MM.1S (cell line): ENCODE measurements at regions not wholly inside any gene's neighbourhood (a gene's known extent, or its start where the extent isn't known, plus 50 kb on each side); places are given as distances from the start of the nearest gene placed in this dataset.

ENCODE experiments used
- DNase-seq: peaks from one replicate; pipeline ENCODE4 v3.0.0-alpha.2; 2015
- H2AFZ ChIP-seq: fragments of 300-600 bp; sonication (generic); 2 replicates; pipeline ENCODE4 v1.6.0; 2016; ENCODE audit warnings: antibody characterized with exemption, low read length
- H3F3A ChIP-seq: fragments of 300-600 bp; sonication (generic); 2 replicates; pipeline ENCODE4 v1.6.1; 2016; ENCODE audit warnings: mild to moderate bottlenecking, antibody characterized with exemption, low read length, moderate library complexity, mixed read lengths; ENCODE audit not compliant: insufficient read depth
- H3K27ac ChIP-seq: fragments of 300-600 bp; sonication (generic); 2 replicates; pipeline ENCODE4 v1.5.1; 2016; ENCODE audit warnings: mild to moderate bottlenecking, low read length
- H3K27me3 ChIP-seq: fragments of 300-600 bp; sonication (generic); replicated peaks from 2 replicates; pipeline ENCODE4 v1.6.0; 2016; ENCODE audit warnings: low read length; ENCODE audit not compliant: insufficient read depth
- H3K36me3 ChIP-seq: fragments of 300-600 bp; sonication (generic); replicated peaks from 2 replicates; pipeline ENCODE4 v1.6.1; 2016; ENCODE audit warnings: mild to moderate bottlenecking, low read length, mixed read lengths; ENCODE audit not compliant: insufficient read depth
- H3K4me1 ChIP-seq: fragments of 300-600 bp; sonication (generic); 2 replicates; pipeline ENCODE4 v1.6.1; 2016; ENCODE audit warnings: low read length, mixed read lengths
- H3K4me2 ChIP-seq: fragments of 300-600 bp; sonication (generic); 2 replicates; pipeline ENCODE4 v1.6.0; 2016; ENCODE audit warnings: low read depth, low read length
- H3K4me3 ChIP-seq: fragments of 300-600 bp; sonication (generic); 2 replicates; pipeline ENCODE4 v1.5.1; 2016; ENCODE audit warnings: low read length, mixed read lengths
- H3K79me2 ChIP-seq: fragments of 300-600 bp; sonication (generic); 2 replicates; pipeline ENCODE4 v1.6.1; 2016; ENCODE audit warnings: mixed run types, low read length, mixed read lengths
- H3K9ac ChIP-seq: fragments of 300-600 bp; sonication (generic); 2 replicates; pipeline ENCODE4 v1.6.1; 2016; ENCODE audit warnings: low read length, mixed read lengths
- H3K9me2 ChIP-seq: fragments of 300-600 bp; sonication (generic); replicated peaks from 2 replicates; pipeline ENCODE4 v1.6.1; 2016; ENCODE audit warnings: mild to moderate bottlenecking, low read length, mixed read lengths; ENCODE audit not compliant: insufficient read depth
- H3K9me3 ChIP-seq: fragments of 300-600 bp; sonication (generic); replicated peaks from 2 replicates; pipeline ENCODE4 v1.6.1; 2016; ENCODE audit warnings: mild to moderate bottlenecking, low read length, mixed read lengths; ENCODE audit not compliant: insufficient read depth
- H4K20me1 ChIP-seq: fragments of 300-600 bp; sonication (generic); 2 replicates; pipeline ENCODE4 v1.6.1; 2016; ENCODE audit warnings: mild to moderate bottlenecking, low read length, moderate library complexity, mixed read lengths; ENCODE audit not compliant: insufficient read depth
- EZH2 ChIP-seq: fragments of 300-600 bp; sonication (generic); optimal IDR thresholded peaks from 2 replicates; pipeline ENCODE3; 2017; ENCODE audit warnings: low read depth, mild to moderate bottlenecking, antibody characterized with exemption, low read length, mixed read lengths
- EZH2phosphoT487 ChIP-seq: fragments of 300-600 bp; sonication (generic); IDR thresholded peaks from 2 replicates; pipeline ENCODE4 v1.6.1; 2018; ENCODE audit warnings: antibody characterized with exemption, low read length
- TF ChIP-seq, protein P1 (sequence below): fragments of 300-600 bp; sonication (generic); IDR thresholded peaks from 2 replicates; pipeline ENCODE4 v1.5.1; 2016; ENCODE audit warnings: antibody characterized with exemption, low read length, mixed read lengths

DNA sequence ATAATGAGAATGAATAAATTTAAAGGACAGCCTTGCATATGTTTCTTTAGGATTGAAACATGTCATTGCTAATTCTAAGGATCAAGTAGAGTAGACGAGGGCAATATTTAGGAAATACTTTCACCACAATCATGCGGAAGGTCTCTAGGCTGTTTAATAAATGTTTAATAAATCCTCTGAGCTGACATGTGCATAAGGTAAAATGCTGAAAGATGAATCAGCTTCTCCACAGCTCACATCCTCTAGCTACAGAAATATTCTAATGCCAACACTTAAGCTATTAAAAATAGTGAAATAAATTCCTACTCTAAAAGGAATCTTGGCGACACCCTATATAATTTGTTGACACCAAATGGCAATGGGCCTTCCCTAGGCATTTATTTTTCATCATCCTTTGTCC, 407.3 kb downstream of the TBL1XR1 start:
- Histone ChIP-seq H3K27ac (no peak overlapping the region), H3K9me3 (no peaks in the 10 kb centered on the region), H3K4me1 (no peaks in the 10 kb centered on the region), H3K27me3 (no peaks in the 10 kb centered on the region), H3F3A (no peaks in the 10 kb centered on the region), H3K9ac (no peak overlapping the region), H3K4me3 (no peak overlapping the region), H2AFZ (no peak overlapping the region), H4K20me1 (no peaks in the 10 kb centered on the region), H3K79me2 (no peaks in the 10 kb centered on the region), H3K36me3 (no peaks in the 10 kb centered on the region), H3K9me2 (no peaks in the 10 kb centered on the region), H3K4me2 (no peak overlapping the region)
- DNase-seq: no peak
- TF ChIP-seq, protein P1, sequence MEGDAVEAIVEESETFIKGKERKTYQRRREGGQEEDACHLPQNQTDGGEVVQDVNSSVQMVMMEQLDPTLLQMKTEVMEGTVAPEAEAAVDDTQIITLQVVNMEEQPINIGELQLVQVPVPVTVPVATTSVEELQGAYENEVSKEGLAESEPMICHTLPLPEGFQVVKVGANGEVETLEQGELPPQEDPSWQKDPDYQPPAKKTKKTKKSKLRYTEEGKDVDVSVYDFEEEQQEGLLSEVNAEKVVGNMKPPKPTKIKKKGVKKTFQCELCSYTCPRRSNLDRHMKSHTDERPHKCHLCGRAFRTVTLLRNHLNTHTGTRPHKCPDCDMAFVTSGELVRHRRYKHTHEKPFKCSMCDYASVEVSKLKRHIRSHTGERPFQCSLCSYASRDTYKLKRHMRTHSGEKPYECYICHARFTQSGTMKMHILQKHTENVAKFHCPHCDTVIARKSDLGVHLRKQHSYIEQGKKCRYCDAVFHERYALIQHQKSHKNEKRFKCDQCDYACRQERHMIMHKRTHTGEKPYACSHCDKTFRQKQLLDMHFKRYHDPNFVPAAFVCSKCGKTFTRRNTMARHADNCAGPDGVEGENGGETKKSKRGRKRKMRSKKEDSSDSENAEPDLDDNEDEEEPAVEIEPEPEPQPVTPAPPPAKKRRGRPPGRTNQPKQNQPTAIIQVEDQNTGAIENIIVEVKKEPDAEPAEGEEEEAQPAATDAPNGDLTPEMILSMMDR: no peak
- TF ChIP-seq EZH2 (no peak), EZH2phosphoT487 (no peak)

DNA sequence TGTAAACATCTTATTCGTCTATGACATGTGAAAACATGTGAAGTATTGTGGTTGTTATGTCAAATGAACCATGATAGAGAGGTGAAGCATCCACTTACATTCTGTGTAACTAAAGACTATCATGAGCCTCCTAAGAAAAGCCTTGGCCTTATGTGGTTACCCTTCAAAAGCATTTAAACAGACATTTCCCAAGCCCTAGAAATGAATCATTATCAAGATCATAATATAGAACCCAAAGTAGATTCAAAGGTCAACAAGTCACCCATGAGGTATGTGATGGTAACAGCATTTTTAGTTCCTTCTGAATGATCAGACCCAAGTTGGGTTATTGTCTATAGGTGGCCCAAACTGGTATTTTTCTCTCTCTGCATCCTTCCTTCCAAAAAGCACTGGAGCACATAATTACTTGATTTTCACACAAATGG, 408.0 kb downstream of the TBL1XR1 start:
- Histone ChIP-seq H3K4me1 (no peaks in the 10 kb centered on the region), H3K4me2 (no peak overlapping the region), H3K9me3 (no peaks in the 10 kb centered on the region), H3K27ac (no peak overlapping the region), H3K27me3 (no peaks in the 10 kb centered on the region), H3K36me3 (no peaks in the 10 kb centered on the region), H3K9ac (no peak overlapping the region), H3K79me2 (no peaks in the 10 kb centered on the region), H3F3A (no peaks in the 10 kb centered on the region), H3K4me3 (no peak overlapping the region), H3K9me2 (no peaks in the 10 kb centered on the region), H2AFZ (no peak overlapping the region), H4K20me1 (no peaks in the 10 kb centered on the region)
- TF ChIP-seq, protein P1: no peak
- TF ChIP-seq EZH2: no peak
- TF ChIP-seq EZH2phosphoT487: no peak
- DNase-seq: no peak

DNA sequence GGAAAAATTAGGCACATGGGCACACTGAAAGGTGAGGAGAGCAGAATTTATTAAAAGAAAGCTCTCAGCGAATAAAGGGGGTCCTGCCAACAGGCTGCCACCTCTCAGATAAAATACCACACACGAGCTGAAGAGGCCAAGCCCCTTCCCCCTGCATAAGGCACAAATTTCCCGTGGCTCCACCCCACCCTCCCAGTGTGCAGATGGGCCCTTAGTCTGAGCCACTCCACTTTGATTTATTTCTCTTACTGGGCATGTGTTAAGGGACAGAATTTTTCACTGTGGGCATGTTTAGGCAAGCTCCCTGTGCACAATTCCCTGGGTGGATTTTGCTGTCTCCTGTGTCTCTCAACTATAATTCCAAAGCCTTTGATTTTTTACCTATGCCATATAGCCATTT, 409.8 kb downstream of the TBL1XR1 start:
- Histone ChIP-seq H3K4me3 (no peak overlapping the region), H4K20me1 (no peaks in the 10 kb centered on the region), H3K36me3 (no peaks in the 10 kb centered on the region), H3K27ac (no peak overlapping the region), H3K27me3 (no peaks in the 10 kb centered on the region), H3K9me3 (no peaks in the 10 kb centered on the region), H3K4me2 (no peak overlapping the region), H3K79me2 (no peaks in the 10 kb centered on the region), H3K9me2 (no peaks in the 10 kb centered on the region), H2AFZ (no peak overlapping the region), H3K9ac (no peak overlapping the region), H3F3A (no peaks in the 10 kb centered on the region), H3K4me1 (no peaks in the 10 kb centered on the region)
- DNase-seq: no peak
- TF ChIP-seq, protein P1: no peak
- TF ChIP-seq EZH2 (no peak), EZH2phosphoT487 (no peak)
